Peyer's patch (tissue), 4 donors: ENCODE measurements at regions not wholly inside any gene's neighbourhood (a gene's known extent, or its start where the extent isn't known, plus 50 kb on each side); places are given as distances from the start of the nearest gene placed in this dataset.

Experiments used
- CTCF ChIP-seq, 6 experiments: fragments of 450-650 bp in 4 of 6; fragments of 200-600 bp in 2 of 6; sonication (generic) in 1 of 6; IDR thresholded peaks; one replicate each; pipeline ENCODE4 v1.5.1; 2017 to 2019; ENCODE audit warnings: antibody characterized with exemption in 6 of 6, mild to moderate bottlenecking in 3 of 6, moderate library complexity in 1 of 6
- POLR2A ChIP-seq, 2 donors: fragments of 450-650 bp; IDR thresholded peaks; one replicate each; pipeline ENCODE4 v1.5.1; 2017; ENCODE audit warnings: antibody characterized with exemption in 2 of 2, mild to moderate bottlenecking in 2 of 2, moderate library complexity in 2 of 2

GRCh38 chr19:27795369-27795768, 1417.6 kb downstream of the UQCRFS1 start:
- TF ChIP-seq CTCF (IDR thresholded peaks at IDR 0.05): no peak
- TF ChIP-seq POLR2A (IDR thresholded peaks at IDR 0.05): no peak
